ENCODE measurements at regions not wholly inside any gene's neighbourhood (a gene's known extent, or its start where the extent isn't known, plus 50 kb on each side); places are given as distances from the start of the nearest gene placed in this dataset.

- no peak overlapping the region for H3K18ac ChIP-seq (ENCODE audit: insufficient read length, low read depth, low read length)
- H2BK12ac ChIP-seq (ENCODE audit: insufficient read length, low read depth, low read length): no peak overlapping the region
- H3K79me2 ChIP-seq (ENCODE audit: insufficient read depth, low read length): no peaks in the 10 kb centered on the region
- H4K5ac ChIP-seq (ENCODE audit: insufficient read length, low read depth, low read length): no peak overlapping the region
- Mint-ChIP-seq H3K4me1 (no peaks in the 10 kb centered on the region), H3K9me3 (peaks cover 80 to 81% of the 10 kb centered on the region in 2 experiments), H3K27ac (no peak overlapping the region), H3K36me3 (ENCODE audit: insufficient read depth in 1 of 3, low read depth in 3 of 3) (peaks cover 4 to 32% (median 6%) of the 10 kb centered on the region in 3 experiments; a peak in 6 of 7 replicates), H3K4me3 (no peak overlapping the region), H3K27me3 (ENCODE audit: low read depth) (peaks cover 3% of the 10 kb centered on the region)
- H3K9ac ChIP-seq (ENCODE audit: extremely low read depth, insufficient read length, low read length): no peak overlapping the region
- H3T11ph ChIP-seq (ENCODE audit: low read length): no peak overlapping the region
- H2BK20ac ChIP-seq (ENCODE audit: low read depth, low read length, poor library complexity, severe bottlenecking): no peak overlapping the region
- no peak for TF ChIP-seq CTCF (conservative IDR thresholded peaks at IDR 0.05)
- H3K4ac ChIP-seq (ENCODE audit: low read depth, low read length): no peak overlapping the region
- no peak overlapping the region for H3K27ac ChIP-seq (ENCODE audit: insufficient read length, low read depth, low read length)
- no peak overlapping the region for H4K91ac ChIP-seq (ENCODE audit: insufficient read length, low read depth, low read length)
- H4K8ac ChIP-seq (replicated peaks; ENCODE audit: insufficient read length, low read depth, low read length): no peak overlapping the region
- no peaks in the 10 kb centered on the region for H3K79me1 ChIP-seq (ENCODE audit: insufficient read depth, low read depth, low read length, poor library complexity, severe bottlenecking)
- peaks cover 23% of the 10 kb centered on the region for H3K9me3 ChIP-seq (ENCODE audit: control insufficient read depth, low read depth, low read length)
- no peaks in the 10 kb centered on the region for H3K4me1 ChIP-seq (ENCODE audit: insufficient read depth, low read length)
- no peak overlapping the region for H3K56ac ChIP-seq (ENCODE audit: insufficient read length, low read depth, low read length)
- no CpG with 5 or more reads among the region's 2 CpGs for WGBS (ENCODE audit: extremely low coverage, insufficient read length, low lambda C conversion rate)
- no peak for DNase-seq
- no peaks in the 10 kb centered on the region for H3K23me2 ChIP-seq (ENCODE audit: insufficient read length, low read depth, low read length, poor library complexity, severe bottlenecking)
- H3K23ac ChIP-seq (ENCODE audit: insufficient read length, low read depth, low read length): no peak overlapping the region
- no peak overlapping the region for H2AFZ ChIP-seq (ENCODE audit: low read length)
- H2BK120ac ChIP-seq (ENCODE audit: low read depth, low read length, poor library complexity, severe bottlenecking): no peak overlapping the region
- no peak overlapping the region for H3K14ac ChIP-seq (ENCODE audit: insufficient read depth, low read length)
- H2BK15ac ChIP-seq (ENCODE audit: low read depth, low read length): no peak overlapping the region
- no peaks in the 10 kb centered on the region for H4K20me1 ChIP-seq (ENCODE audit: control insufficient read depth, insufficient read depth, insufficient read length)
- no peak overlapping the region for H2BK5ac ChIP-seq (ENCODE audit: insufficient read length, low read length)
- no peak overlapping the region for H2AK5ac ChIP-seq (ENCODE audit: insufficient read length, low read length)
- no peak overlapping the region for H3K4me2 ChIP-seq (ENCODE audit: insufficient read depth, insufficient read length, low read length)
- no peaks in the 10 kb centered on the region for H3K27me3 ChIP-seq (ENCODE audit: insufficient read depth, low read length)
These were observed 83.9 kb downstream of the ALG10 start for GRCh38 chr12:34106172-34106571.

Measured in H9 (cell line).